Vagina (tissue), 2 donors: ENCODE measurements at regions not wholly inside any gene's neighbourhood (a gene's known extent, or its start where the extent isn't known, plus 50 kb on each side); places are given as distances from the start of the nearest gene placed in this dataset.

Experiments
- CTCF ChIP-seq, 3 experiments: fragments of 450-650 bp in 2 of 3; fragments of 200-600 bp in 1 of 3; sonication (generic) in 1 of 3; IDR thresholded peaks; one replicate each; pipeline ENCODE4 v1.5.1; 2017 to 2019; ENCODE audit warnings: antibody characterized with exemption in 3 of 3, mild to moderate bottlenecking in 2 of 3, moderate library complexity in 2 of 3
- POLR2A ChIP-seq, 2 donors: fragments of 450-650 bp; IDR thresholded peaks; one replicate each; pipeline ENCODE4 v1.6.1; 2017; ENCODE audit warnings: antibody characterized with exemption in 2 of 2, mild to moderate bottlenecking in 2 of 2, moderate library complexity in 2 of 2

DNA sequence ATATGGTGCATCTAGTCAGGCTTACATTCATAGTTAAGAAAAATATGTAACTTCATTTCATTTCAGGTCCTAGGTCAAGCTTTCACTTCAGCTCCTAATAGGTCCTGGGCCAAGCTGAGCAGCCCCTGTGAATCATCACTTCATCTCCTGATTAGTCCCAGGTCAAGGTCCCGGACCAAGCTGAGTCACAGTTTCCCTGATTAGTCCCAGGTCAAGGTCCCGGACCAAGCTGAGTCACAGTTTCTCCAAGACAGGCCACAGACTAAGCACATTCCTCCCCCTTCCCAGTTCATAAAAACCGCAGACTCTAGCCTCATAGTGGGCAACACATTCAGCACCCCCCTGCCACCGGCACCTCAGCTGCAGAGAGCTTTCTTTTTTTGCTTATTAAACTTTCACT is 1331.8 kb downstream of the PCDH19 start:
- no peak for TF ChIP-seq CTCF (IDR thresholded peaks at IDR 0.05)
- TF ChIP-seq POLR2A (IDR thresholded peaks at IDR 0.05) = no peak
